ENCODE measurements at regions not wholly inside any gene's neighbourhood (a gene's known extent, or its start where the extent isn't known, plus 50 kb on each side); places are given as distances from the start of the nearest gene placed in this dataset.

- no peaks in the 10 kb centered on the region; the same call in 1 of the 2 replicates for H3K27me3 Mint-ChIP-seq (ENCODE audit: low read depth)
These were observed 2016.0 kb upstream of the IGFBP7 start for GRCh38 chr4:59126159-59126558.

DNA sequence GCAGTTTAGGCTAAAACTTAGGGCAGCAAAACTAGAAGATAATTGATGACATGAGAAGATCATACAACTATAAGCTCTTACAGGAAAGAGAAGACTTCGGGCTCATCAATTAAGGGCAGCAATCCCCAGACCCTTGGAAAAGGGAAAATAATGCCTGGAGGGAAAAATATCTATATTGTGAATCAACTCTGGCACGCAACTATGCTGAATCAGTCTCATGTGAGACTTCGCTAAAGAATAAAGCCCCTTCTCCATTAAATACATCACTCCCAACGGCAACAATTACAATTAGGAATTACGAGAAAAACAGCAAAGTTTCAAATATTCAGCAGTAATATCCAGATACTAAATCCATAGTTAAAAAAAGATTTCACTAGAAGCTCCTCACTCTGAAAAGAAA is 2016.8 kb upstream of the IGFBP7 start:
- Mint-ChIP-seq H3K27me3 (ENCODE audit: low read depth) (no peaks in the 10 kb centered on the region; the same call in 1 of the 2 replicates), H3K36me3 (no peaks in the 10 kb centered on the region), H3K9me3 (no peaks in the 10 kb centered on the region), H3K27ac (no peak overlapping the region), H3K4me1 (peaks cover 6% of the 10 kb centered on the region), H3K4me3 (no peak overlapping the region)
- DNase-seq (ENCODE audit: low spot score) (no peak), ATAC-seq (no peak)
- POLR2A ChIA-PET: no interaction called here
- CTCF ChIA-PET: no interaction called here
- TF ChIP-seq ZNF317 (CRISPR knock-in tag; IDR thresholded peaks at IDR 0.05; ENCODE audit: borderline replicate concordance, low read depth): no peak
- no peak for TF ChIP-seq ATF3 (CRISPR knock-in tag; conservative IDR thresholded peaks at IDR 0.05)
- no peak for TF ChIP-seq FOXP1 (CRISPR knock-in tag; IDR thresholded peaks at IDR 0.05; ENCODE audit: borderline replicate concordance)
- no peak for TF ChIP-seq CREM (CRISPR knock-in tag; IDR thresholded peaks at IDR 0.05)
- TF ChIP-seq ZNF671 (CRISPR knock-in tag; IDR thresholded peaks at IDR 0.05): no peak
- no peak for TF ChIP-seq E2F1 (CRISPR knock-in tag; IDR thresholded peaks at IDR 0.05)
- TF ChIP-seq ZBTB43 (CRISPR knock-in tag; IDR thresholded peaks at IDR 0.05): no peak
- no peak for TF ChIP-seq MXD4 (CRISPR knock-in tag; IDR thresholded peaks at IDR 0.05; ENCODE audit: borderline replicate concordance)
- TF ChIP-seq, protein P1, sequence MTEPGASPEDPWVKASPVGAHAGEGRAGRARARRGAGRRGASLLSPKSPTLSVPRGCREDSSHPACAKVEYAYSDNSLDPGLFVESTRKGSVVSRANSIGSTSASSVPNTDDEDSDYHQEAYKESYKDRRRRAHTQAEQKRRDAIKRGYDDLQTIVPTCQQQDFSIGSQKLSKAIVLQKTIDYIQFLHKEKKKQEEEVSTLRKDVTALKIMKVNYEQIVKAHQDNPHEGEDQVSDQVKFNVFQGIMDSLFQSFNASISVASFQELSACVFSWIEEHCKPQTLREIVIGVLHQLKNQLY (CRISPR knock-in tag; IDR thresholded peaks at IDR 0.05): no peak

More at GRCh38 chr4:59126159-59126558, 2016.0 kb upstream of the IGFBP7 start:
- ChIA-PET POLR2A (no interaction called here), CTCF (no interaction called here)
- Mint-ChIP-seq H3K36me3 (no peaks in the 10 kb centered on the region), H3K9me3 (no peaks in the 10 kb centered on the region), H3K4me1 (peaks cover 6% of the 10 kb centered on the region), H3K27ac (no peak overlapping the region), H3K4me3 (no peak overlapping the region)
- ATAC-seq (no peak), DNase-seq (ENCODE audit: low spot score) (no peak)
- TF ChIP-seq, protein P2, sequence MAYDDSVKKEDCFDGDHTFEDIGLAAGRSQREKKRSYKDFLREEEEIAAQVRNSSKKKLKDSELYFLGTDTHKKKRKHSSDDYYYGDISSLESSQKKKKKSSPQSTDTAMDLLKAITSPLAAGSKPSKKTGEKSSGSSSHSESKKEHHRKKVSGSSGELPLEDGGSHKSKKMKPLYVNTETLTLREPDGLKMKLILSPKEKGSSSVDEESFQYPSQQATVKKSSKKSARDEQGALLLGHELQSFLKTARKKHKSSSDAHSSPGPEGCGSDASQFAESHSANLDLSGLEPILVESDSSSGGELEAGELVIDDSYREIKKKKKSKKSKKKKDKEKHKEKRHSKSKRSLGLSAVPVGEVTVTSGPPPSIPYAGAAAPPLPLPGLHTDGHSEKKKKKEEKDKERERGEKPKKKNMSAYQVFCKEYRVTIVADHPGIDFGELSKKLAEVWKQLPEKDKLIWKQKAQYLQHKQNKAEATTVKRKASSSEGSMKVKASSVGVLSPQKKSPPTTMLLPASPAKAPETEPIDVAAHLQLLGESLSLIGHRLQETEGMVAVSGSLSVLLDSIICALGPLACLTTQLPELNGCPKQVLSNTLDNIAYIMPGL (CRISPR knock-in tag; IDR thresholded peaks at IDR 0.05): no peak
- TF ChIP-seq PRRX2 (CRISPR knock-in tag; IDR thresholded peaks at IDR 0.05) (no peak), AFF4 (CRISPR knock-in tag; IDR thresholded peaks at IDR 0.05; ENCODE audit: borderline replicate concordance) (no peak), E2F5 (CRISPR knock-in tag; IDR thresholded peaks at IDR 0.05) (no peak), RORB (CRISPR knock-in tag; IDR thresholded peaks at IDR 0.05) (no peak), MXD4 (CRISPR knock-in tag; IDR thresholded peaks at IDR 0.05; ENCODE audit: borderline replicate concordance) (no peak), FOXJ3 (CRISPR knock-in tag; IDR thresholded peaks at IDR 0.05; ENCODE audit: borderline replicate concordance) (no peak)

All from WTC11 (cell line).